H9 (cell line): ENCODE measurements at regions not wholly inside any gene's neighbourhood (a gene's known extent, or its start where the extent isn't known, plus 50 kb on each side); places are given as distances from the start of the nearest gene placed in this dataset.

Experiments used
- DNase-seq: peaks from one replicate; pipeline ENCODE4 v3.0.0-alpha.2; 2017
- H2AFZ ChIP-seq: one replicate; pipeline ENCODE4 v1.6.1; 2013; ENCODE audit warnings: mild to moderate bottlenecking, low read length, control low read depth, moderate library complexity
- H2AK5ac ChIP-seq: 2 replicates; pipeline ENCODE4 v1.6.1; 2013; ENCODE audit warnings: low read length, control low read depth, mixed read lengths; ENCODE audit not compliant: insufficient read length
- H2BK120ac ChIP-seq: one replicate; pipeline ENCODE4 v1.6.1; 2013; ENCODE audit warnings: low read depth, mild to moderate bottlenecking, low read length, control low read depth, inconsistent platforms; ENCODE audit not compliant: poor library complexity, severe bottlenecking
- H2BK12ac ChIP-seq: 2 replicates; pipeline ENCODE4 v1.6.1; 2013; ENCODE audit warnings: low read length, control low read depth, mixed read lengths, low read depth; ENCODE audit not compliant: insufficient read length
- H2BK15ac ChIP-seq: 2 replicates; pipeline ENCODE4 v1.6.1; 2013; ENCODE audit warnings: low read depth, low read length, control low read depth
- H2BK20ac ChIP-seq: one replicate; pipeline ENCODE4 v1.6.1; 2013; ENCODE audit warnings: low read depth, mild to moderate bottlenecking, low read length, control low read depth, inconsistent platforms; ENCODE audit not compliant: poor library complexity, severe bottlenecking
- H2BK5ac ChIP-seq: 2 replicates; pipeline ENCODE4 v1.6.1; 2013; ENCODE audit warnings: low read length, control low read depth, mixed read lengths; ENCODE audit not compliant: insufficient read length
- H3K14ac ChIP-seq: 2 replicates; pipeline ENCODE4 v1.6.1; 2013; ENCODE audit warnings: low read length, control low read depth; ENCODE audit not compliant: insufficient read depth
- H3K18ac ChIP-seq: 2 replicates; pipeline ENCODE4 v1.6.1; 2013; ENCODE audit warnings: low read depth, mild to moderate bottlenecking, mixed read lengths, low read length, control low read depth; ENCODE audit not compliant: insufficient read length
- H3K23ac ChIP-seq: 2 replicates; pipeline ENCODE4 v1.6.1; 2013; ENCODE audit warnings: low read length, control low read depth, mixed read lengths, low read depth; ENCODE audit not compliant: insufficient read length
- H3K23me2 ChIP-seq: 2 replicates; pipeline ENCODE4 v1.6.1; 2013; ENCODE audit warnings: low read depth, mild to moderate bottlenecking, mixed read lengths, low read length, control low read depth; ENCODE audit not compliant: insufficient read length, poor library complexity, severe bottlenecking
- H3K27ac ChIP-seq: 2 replicates; pipeline ENCODE4 v1.5.1; 2013; ENCODE audit warnings: low read length, control low read depth, mixed read lengths, low read depth; ENCODE audit not compliant: insufficient read length
- H3K27me3 ChIP-seq: 2 replicates; pipeline ENCODE4 v1.6.1; 2013; ENCODE audit warnings: low read length, control low read depth, inconsistent platforms; ENCODE audit not compliant: insufficient read depth
- H3K4ac ChIP-seq: 2 replicates; pipeline ENCODE4 v1.6.1; 2013; ENCODE audit warnings: low read depth, mild to moderate bottlenecking, control low read depth, inconsistent platforms, low read length, moderate library complexity
- H3K4me1 ChIP-seq: 2 replicates; pipeline ENCODE4 v1.6.1; 2013; ENCODE audit warnings: low read length, control low read depth, inconsistent platforms; ENCODE audit not compliant: insufficient read depth
- H3K4me2 ChIP-seq: 2 replicates; pipeline ENCODE4 v1.6.1; 2013; ENCODE audit warnings: low read length, control low read depth, mixed read lengths; ENCODE audit not compliant: insufficient read length, insufficient read depth
- H3K56ac ChIP-seq: 2 replicates; pipeline ENCODE4 v1.6.1; 2013; ENCODE audit warnings: low read depth, mild to moderate bottlenecking, mixed read lengths, low read length, control low read depth; ENCODE audit not compliant: insufficient read length
- H3K79me1 ChIP-seq: 2 replicates; pipeline ENCODE4 v1.6.1; 2013; ENCODE audit warnings: low read depth, mild to moderate bottlenecking, moderate library complexity, low read length, control low read depth, inconsistent platforms; ENCODE audit not compliant: insufficient read depth, poor library complexity, severe bottlenecking
- H3K79me2 ChIP-seq: 2 replicates; pipeline ENCODE4 v1.6.1; 2013; ENCODE audit warnings: low read length, control low read depth, inconsistent platforms; ENCODE audit not compliant: insufficient read depth
- H3K9ac ChIP-seq: 2 replicates; pipeline ENCODE4 v1.6.1; 2013; ENCODE audit warnings: low read length, control low read depth, mixed read lengths; ENCODE audit not compliant: insufficient read length; ENCODE audit errors: extremely low read depth
- H3K9me3 ChIP-seq: one replicate; pipeline ENCODE4 v1.6.1; 2013; ENCODE audit warnings: low read depth, low read length, inconsistent platforms; ENCODE audit not compliant: control insufficient read depth
- H3T11ph ChIP-seq: one replicate; pipeline ENCODE4 v1.6.1; 2013; ENCODE audit warnings: mild to moderate bottlenecking, low read length, control low read depth, inconsistent platforms
- H4K20me1 ChIP-seq: one replicate; pipeline ENCODE4 v1.6.1; 2013; ENCODE audit not compliant: control insufficient read depth, insufficient read length, insufficient read depth
- H4K5ac ChIP-seq: 2 replicates; pipeline ENCODE4 v1.6.1; 2013; ENCODE audit warnings: low read depth, mild to moderate bottlenecking, mixed read lengths, low read length, control low read depth; ENCODE audit not compliant: insufficient read length
- H4K8ac ChIP-seq: replicated peaks from 2 replicates; pipeline ENCODE4 v1.6.1; 2013; ENCODE audit warnings: low read length, control low read depth, mixed read lengths, low read depth; ENCODE audit not compliant: insufficient read length
- H4K91ac ChIP-seq: 2 replicates; pipeline ENCODE4 v1.6.1; 2013; ENCODE audit warnings: low read depth, mild to moderate bottlenecking, moderate library complexity, mixed read lengths, low read length, control low read depth; ENCODE audit not compliant: insufficient read length
- H3K27ac Mint-ChIP-seq, 3 experiments: 2 replicates in 2 of 3; 3 replicates in 1 of 3; pipeline ENCODE4 v1.8.0; 2020 to 2021; ENCODE audit warnings: mixed read lengths in 3 of 3, mild to moderate bottlenecking in 1 of 3, moderate library complexity in 1 of 3
- H3K27me3 Mint-ChIP-seq: 2 replicates; pipeline ENCODE4 v1.8.0; 2021; ENCODE audit warnings: low read depth, mild to moderate bottlenecking, moderate library complexity, mixed read lengths
- H3K36me3 Mint-ChIP-seq, 3 experiments: 2 replicates in 2 of 3; 3 replicates in 1 of 3; pipeline ENCODE4 v1.8.0; 2020 to 2021; ENCODE audit warnings: low read depth in 3 of 3, mixed read lengths in 3 of 3; ENCODE audit not compliant: insufficient read depth in 1 of 3
- H3K4me1 Mint-ChIP-seq, 2 experiments: 2 replicates each; pipeline ENCODE4 v1.8.0; 2020; ENCODE audit warnings: mixed read lengths in 2 of 2
- H3K4me3 Mint-ChIP-seq, 2 experiments: 2 replicates in 1 of 2; 3 replicates in 1 of 2; pipeline ENCODE4 v1.8.0; 2020 to 2021; ENCODE audit warnings: mild to moderate bottlenecking in 2 of 2, mixed read lengths in 2 of 2, moderate library complexity in 1 of 2
- H3K9me3 Mint-ChIP-seq, 2 experiments: 2 replicates in 1 of 2; 3 replicates in 1 of 2; pipeline ENCODE4 v1.8.0; 2020; ENCODE audit warnings: mild to moderate bottlenecking in 2 of 2, mixed read lengths in 2 of 2, moderate library complexity in 1 of 2
- WGBS: extraction: QIAGEN DNeasy Blood & Tissue Kit; methylation state at CpG from one replicate; pipeline ENCODE4 v1.1.7; 2013; ENCODE audit warnings: missing lambda C conversion rate, low lambda C conversion rate, mixed read lengths; ENCODE audit not compliant: insufficient read length; ENCODE audit errors: extremely low coverage; 5-methylcytosine and 5-hydroxymethylcytosine counted together
- TF ChIP-seq, protein P1 (sequence below): fragments of 200-600 bp; sonication (generic); conservative IDR thresholded peaks from 3 replicates; pipeline ENCODE4 v1.8.0; 2021; ENCODE audit warnings: antibody characterized with exemption, mild to moderate bottlenecking

DNA sequence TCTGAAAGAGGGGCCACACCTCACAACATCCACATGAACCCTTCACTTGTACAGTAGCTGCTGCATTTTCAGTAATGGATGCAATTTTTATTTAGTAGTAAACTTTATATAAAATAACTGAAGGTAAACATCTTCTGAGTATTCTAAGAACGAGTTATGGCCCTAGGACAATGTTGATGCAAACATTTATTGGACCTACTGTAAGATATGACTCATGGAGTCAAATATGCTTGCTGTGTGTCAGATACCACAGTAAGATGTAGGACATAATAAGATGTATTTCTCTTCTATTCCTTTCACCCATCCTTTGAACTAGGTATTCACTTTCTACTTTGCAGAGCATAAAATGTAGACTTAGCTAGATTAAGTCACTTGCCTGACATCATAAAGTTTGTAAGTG, 87.6 kb downstream of the TEX13C start:
- Histone ChIP-seq H4K20me1 (no peaks in the 10 kb centered on the region), H2BK120ac (no peak overlapping the region), H3K4ac (no peak overlapping the region), H3K27me3 (no peaks in the 10 kb centered on the region), H2BK20ac (no peak overlapping the region), H3K23me2 (no peaks in the 10 kb centered on the region), H2BK12ac (no peak overlapping the region), H3K9me3 (no peaks in the 10 kb centered on the region), H4K5ac (no peak overlapping the region), H3K18ac (no peak overlapping the region), H3K4me2 (no peak overlapping the region), H2BK5ac (no peak overlapping the region), H3K23ac (no peak overlapping the region), H3T11ph (no peak overlapping the region), H3K9ac (no peak overlapping the region), H4K91ac (no peak overlapping the region), H4K8ac (no peak overlapping the region), H3K56ac (no peak overlapping the region), H3K4me1 (no peaks in the 10 kb centered on the region), H2AFZ (no peak overlapping the region), H3K79me1 (no peaks in the 10 kb centered on the region), H2AK5ac (no peak overlapping the region), H3K14ac (no peak overlapping the region), H2BK15ac (no peak overlapping the region), H3K27ac (no peak overlapping the region), H3K79me2 (no peaks in the 10 kb centered on the region)
- Mint-ChIP-seq H3K27ac (no peak overlapping the region), H3K4me1 (peaks cover 15 to 21% of the 10 kb centered on the region in 2 experiments; a peak in 3 of 4 replicates), H3K9me3 (peaks cover 3 to 5% of the 10 kb centered on the region in 2 experiments; a peak in 3 of 5 replicates), H3K4me3 (no peak overlapping the region), H3K27me3 (no peaks in the 10 kb centered on the region), H3K36me3 (peaks cover 4 to 17% (median 8%) of the 10 kb centered on the region in 3 experiments; a peak in 5 of 7 replicates)
- WGBS = no CpG with 5 or more reads among the region's 1 CpG
- TF ChIP-seq, protein P1, sequence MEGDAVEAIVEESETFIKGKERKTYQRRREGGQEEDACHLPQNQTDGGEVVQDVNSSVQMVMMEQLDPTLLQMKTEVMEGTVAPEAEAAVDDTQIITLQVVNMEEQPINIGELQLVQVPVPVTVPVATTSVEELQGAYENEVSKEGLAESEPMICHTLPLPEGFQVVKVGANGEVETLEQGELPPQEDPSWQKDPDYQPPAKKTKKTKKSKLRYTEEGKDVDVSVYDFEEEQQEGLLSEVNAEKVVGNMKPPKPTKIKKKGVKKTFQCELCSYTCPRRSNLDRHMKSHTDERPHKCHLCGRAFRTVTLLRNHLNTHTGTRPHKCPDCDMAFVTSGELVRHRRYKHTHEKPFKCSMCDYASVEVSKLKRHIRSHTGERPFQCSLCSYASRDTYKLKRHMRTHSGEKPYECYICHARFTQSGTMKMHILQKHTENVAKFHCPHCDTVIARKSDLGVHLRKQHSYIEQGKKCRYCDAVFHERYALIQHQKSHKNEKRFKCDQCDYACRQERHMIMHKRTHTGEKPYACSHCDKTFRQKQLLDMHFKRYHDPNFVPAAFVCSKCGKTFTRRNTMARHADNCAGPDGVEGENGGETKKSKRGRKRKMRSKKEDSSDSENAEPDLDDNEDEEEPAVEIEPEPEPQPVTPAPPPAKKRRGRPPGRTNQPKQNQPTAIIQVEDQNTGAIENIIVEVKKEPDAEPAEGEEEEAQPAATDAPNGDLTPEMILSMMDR = no peak
- DNase-seq = no peak
